Cardiac muscle cell (in vitro differentiated cells and primary cell): ENCODE measurements at regions not wholly inside any gene's neighbourhood (a gene's known extent, or its start where the extent isn't known, plus 50 kb on each side); places are given as distances from the start of the nearest gene placed in this dataset.

Source experiments
- DNase-seq, 2 donors: peaks; one replicate each; pipeline versions ENCODE4 v3.0.0 to v3.0.0-alpha.2; 2010 to 2017; ENCODE audit warnings: low read depth in 1 of 2, low spot score in 1 of 2
- H3K27ac ChIP-seq: fragments of 200-600 bp; sonication (generic); 2 replicates; pipeline ENCODE4 v1.5.1; 2016
- H3K27me3 ChIP-seq: fragments of 200-600 bp; sonication (generic); 2 replicates; pipeline ENCODE4 v1.6.0; 2016; ENCODE audit warnings: control low read depth
- H3K36me3 ChIP-seq: fragments of 200-600 bp; sonication (generic); 2 replicates; pipeline ENCODE4 v1.5.1; 2016; ENCODE audit warnings: control low read depth
- H3K4me1 ChIP-seq: fragments of 200-600 bp; sonication (generic); 2 replicates; pipeline ENCODE4 v1.8.1; 2017; ENCODE audit warnings: low read depth, mild to moderate bottlenecking, mixed run types
- H3K4me3 ChIP-seq: fragments of 200-600 bp; sonication (generic); 2 replicates; pipeline ENCODE4 v1.5.1; 2016; ENCODE audit warnings: mild to moderate bottlenecking
- H3K9me3 ChIP-seq: fragments of 200-600 bp; sonication (generic); 2 replicates; pipeline ENCODE4 v1.5.1; 2017; ENCODE audit warnings: low read depth, mild to moderate bottlenecking, control low read depth
- TF ChIP-seq, protein P1 (sequence below): IDR thresholded peaks from 2 replicates; pipeline ENCODE4 v1.5.1; 2012; ENCODE audit warnings: low read depth, mild to moderate bottlenecking, low read length

DNA sequence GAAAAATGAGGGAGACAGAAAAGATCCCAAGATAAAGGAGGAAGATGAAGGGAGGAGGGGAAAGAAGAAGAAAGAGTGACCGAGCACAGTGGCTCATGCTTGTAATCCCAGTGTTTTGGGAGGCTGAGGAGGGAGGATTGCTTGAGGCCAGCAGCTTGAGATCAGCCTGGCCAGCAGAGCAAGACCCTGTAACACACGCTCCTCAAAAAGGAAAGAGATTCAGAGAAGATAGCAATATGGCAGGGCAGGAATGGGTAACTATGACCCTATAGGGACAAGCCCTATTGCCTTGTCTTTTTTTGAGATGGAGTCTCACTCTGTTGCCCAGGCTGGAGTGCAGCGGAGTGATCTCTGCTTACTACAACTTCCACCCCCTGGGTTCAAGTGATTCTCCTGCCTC lies 116.9 kb upstream of the MAP1LC3B2 start:
- Histone ChIP-seq H3K27ac (no peak overlapping the region), H3K4me1 (no peaks in the 10 kb centered on the region), H3K36me3 (no peaks in the 10 kb centered on the region), H3K9me3 (no peaks in the 10 kb centered on the region), H3K4me3 (no peak overlapping the region), H3K27me3 (no peaks in the 10 kb centered on the region)
- DNase-seq: no peak
- TF ChIP-seq, protein P1, sequence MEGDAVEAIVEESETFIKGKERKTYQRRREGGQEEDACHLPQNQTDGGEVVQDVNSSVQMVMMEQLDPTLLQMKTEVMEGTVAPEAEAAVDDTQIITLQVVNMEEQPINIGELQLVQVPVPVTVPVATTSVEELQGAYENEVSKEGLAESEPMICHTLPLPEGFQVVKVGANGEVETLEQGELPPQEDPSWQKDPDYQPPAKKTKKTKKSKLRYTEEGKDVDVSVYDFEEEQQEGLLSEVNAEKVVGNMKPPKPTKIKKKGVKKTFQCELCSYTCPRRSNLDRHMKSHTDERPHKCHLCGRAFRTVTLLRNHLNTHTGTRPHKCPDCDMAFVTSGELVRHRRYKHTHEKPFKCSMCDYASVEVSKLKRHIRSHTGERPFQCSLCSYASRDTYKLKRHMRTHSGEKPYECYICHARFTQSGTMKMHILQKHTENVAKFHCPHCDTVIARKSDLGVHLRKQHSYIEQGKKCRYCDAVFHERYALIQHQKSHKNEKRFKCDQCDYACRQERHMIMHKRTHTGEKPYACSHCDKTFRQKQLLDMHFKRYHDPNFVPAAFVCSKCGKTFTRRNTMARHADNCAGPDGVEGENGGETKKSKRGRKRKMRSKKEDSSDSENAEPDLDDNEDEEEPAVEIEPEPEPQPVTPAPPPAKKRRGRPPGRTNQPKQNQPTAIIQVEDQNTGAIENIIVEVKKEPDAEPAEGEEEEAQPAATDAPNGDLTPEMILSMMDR: no peak

DNA sequence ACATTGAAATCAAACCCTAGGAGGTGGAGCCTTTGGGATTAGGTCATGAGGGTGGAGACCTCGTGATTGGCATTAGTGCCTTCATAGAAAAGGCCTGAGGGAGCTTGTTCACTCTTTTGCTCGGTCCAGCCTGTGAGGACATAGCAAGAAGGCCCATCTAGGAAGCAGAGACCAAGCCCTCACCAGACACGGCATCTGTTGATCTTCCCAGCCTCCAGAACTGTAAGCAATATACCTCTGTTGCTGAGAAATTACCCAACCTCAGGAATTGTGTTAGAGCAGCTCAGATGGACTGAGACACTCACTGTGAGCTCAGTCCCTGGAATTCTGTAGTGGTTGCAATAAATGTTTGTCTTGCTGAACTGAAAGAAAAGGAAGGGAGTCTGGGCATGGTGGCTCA lies 116.2 kb upstream of the MAP1LC3B2 start:
- no peaks in the 10 kb centered on the region for H3K27me3 ChIP-seq
- TF ChIP-seq, protein P1: no peak
- H3K4me3 ChIP-seq: no peak overlapping the region
- H3K4me1 ChIP-seq: no peaks in the 10 kb centered on the region
- no peaks in the 10 kb centered on the region for H3K9me3 ChIP-seq
- DNase-seq: no peak
- H3K36me3 ChIP-seq: no peaks in the 10 kb centered on the region
- H3K27ac ChIP-seq: no peak overlapping the region

DNA sequence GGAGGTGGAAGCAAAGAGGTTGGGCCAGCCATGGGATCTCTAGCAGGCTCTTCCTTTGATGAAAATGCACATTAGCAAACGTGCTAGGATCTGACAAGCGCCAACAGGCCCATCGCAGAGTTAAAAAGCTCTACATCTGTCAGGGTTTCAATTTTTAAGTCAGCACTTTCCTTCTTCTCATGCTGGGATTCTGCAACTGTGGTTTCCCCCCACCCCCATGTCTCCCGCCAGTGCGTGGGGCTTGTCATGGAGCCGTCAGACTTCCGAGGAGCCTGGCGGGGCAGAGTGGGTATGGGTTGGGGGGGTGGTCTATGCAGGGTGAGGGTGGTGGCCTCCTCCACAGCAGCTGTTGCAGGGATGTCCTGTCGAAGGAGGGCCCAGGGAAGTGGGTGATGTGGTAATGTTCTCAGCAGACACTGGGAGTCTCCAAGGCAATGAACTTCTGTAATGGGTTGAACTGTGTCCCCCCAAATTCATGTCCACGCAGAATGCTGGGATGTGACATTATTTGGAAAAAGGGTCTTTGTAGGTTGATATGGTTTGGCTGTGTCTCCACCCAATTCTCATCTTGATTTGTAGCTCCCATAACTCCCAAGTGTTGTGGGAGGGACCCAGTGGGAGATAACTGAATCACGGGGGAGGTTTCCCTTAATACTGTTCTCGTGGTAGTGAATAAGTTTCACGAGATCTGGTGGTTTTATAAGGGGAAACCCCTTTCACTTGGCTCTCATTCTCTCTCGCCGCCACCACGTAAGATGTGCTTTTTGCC lies 115.2 kb upstream of the MAP1LC3B2 start:
- no peak for DNase-seq
- H3K9me3 ChIP-seq: no peaks in the 10 kb centered on the region
- H3K4me3 ChIP-seq: no peak overlapping the region
- TF ChIP-seq, protein P1: no peak
- no peaks in the 10 kb centered on the region for H3K27me3 ChIP-seq
- H3K36me3 ChIP-seq: no peaks in the 10 kb centered on the region
- H3K4me1 ChIP-seq: no peaks in the 10 kb centered on the region
- H3K27ac ChIP-seq: no peak overlapping the region

DNA sequence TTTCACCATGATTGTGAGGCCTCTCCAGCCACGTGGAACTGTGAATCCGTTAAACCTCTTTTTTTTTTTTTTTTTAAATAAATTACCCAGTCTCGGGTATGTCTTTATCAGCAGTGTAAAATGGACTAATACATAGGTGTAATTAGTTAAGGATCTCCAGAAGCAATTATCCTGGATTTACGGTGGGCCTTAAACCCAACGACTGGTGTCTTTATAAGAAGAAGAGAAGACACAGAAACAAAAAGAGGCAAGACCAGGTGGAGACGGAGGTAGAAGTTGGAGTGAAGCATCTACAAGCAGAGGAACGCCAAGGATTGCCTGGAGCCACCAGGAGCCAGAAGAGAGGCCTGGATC lies 114.6 kb upstream of the MAP1LC3B2 start:
- no peak for DNase-seq
- Histone ChIP-seq H3K4me1 (no peaks in the 10 kb centered on the region), H3K27ac (no peak overlapping the region), H3K4me3 (no peak overlapping the region), H3K36me3 (no peaks in the 10 kb centered on the region), H3K9me3 (no peaks in the 10 kb centered on the region), H3K27me3 (no peaks in the 10 kb centered on the region)
- TF ChIP-seq, protein P1: no peak

DNA sequence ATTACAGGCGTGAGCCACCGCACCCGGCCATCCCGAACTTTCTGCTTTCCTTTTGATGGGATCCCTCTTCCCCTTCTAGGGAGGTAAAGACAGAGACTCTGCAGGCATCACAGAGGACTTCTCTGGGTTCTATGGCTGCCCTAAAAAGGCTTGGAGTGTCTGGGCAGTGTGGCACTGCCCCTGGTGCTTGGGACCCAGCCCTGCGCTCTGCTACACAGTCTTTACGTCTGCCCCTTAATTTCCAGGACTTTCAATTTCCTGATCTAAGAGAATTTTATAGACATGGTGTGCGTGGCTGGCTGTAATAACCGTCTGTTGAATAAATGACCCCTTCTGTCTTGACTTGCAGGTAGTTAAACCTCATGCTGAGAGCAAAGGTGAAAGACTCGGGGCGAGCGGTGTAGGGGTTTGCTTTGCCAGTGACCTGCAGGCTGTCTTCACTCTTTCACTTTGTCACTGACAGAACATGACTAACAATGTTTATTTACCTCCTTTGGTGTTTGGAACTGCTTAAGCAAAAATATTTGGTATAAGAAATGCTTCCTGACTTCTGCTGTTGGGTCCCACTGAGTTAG lies 110.9 kb upstream of the MAP1LC3B2 start:
- TF ChIP-seq, protein P1: no peak
- no peaks in the 10 kb centered on the region for H3K4me1 ChIP-seq
- no peak for DNase-seq
- H3K9me3 ChIP-seq: no peaks in the 10 kb centered on the region
- H3K27ac ChIP-seq: no peak overlapping the region
- no peaks in the 10 kb centered on the region for H3K27me3 ChIP-seq
- no peak overlapping the region for H3K4me3 ChIP-seq
- no peaks in the 10 kb centered on the region for H3K36me3 ChIP-seq
